ENCODE measurements at regions not wholly inside any gene's neighbourhood (a gene's known extent, or its start where the extent isn't known, plus 50 kb on each side); places are given as distances from the start of the nearest gene placed in this dataset.
"Not testable (repeated sequence)": the region's sequence is repeated elsewhere in the genome, so short reads cannot be mapped to it uniquely, and the experiment has no call there.

- Histone ChIP-seq H3K9me3 (ENCODE audit: low read length) (no peaks in the 10 kb centered on the region), H3K36me3 (ENCODE audit: insufficient read depth, low read length) (no peaks in the 10 kb centered on the region), H3K9ac (ENCODE audit: low read length) (no peak overlapping the region), H3K4me1 (ENCODE audit: insufficient read depth, low read length) (no peaks in the 10 kb centered on the region), H3K27ac (ENCODE audit: low read depth, low read length) (no peak overlapping the region), H3K4me3 (ENCODE audit: low read depth in 1 of 2, low read length in 2 of 2) (no peak overlapping the region), H3K27me3 (ENCODE audit: control insufficient read depth in 1 of 2, insufficient read depth in 2 of 2, low read length in 2 of 2) (no peaks in the 10 kb centered on the region)
Observed at GRCh38 chr4:58871509-58871908, 1761.3 kb upstream of the IGFBP7 start.

GRCh38 chr4:58849026-58849425 lies 1738.8 kb upstream of the IGFBP7 start:
- Histone ChIP-seq H3K9me3 (ENCODE audit: low read length) (no peaks in the 10 kb centered on the region), H3K27me3 (ENCODE audit: control insufficient read depth in 1 of 2, insufficient read depth in 2 of 2, low read length in 2 of 2) (no peaks in the 10 kb centered on the region), H3K9ac (ENCODE audit: low read length) (no peak overlapping the region), H3K4me1 (ENCODE audit: insufficient read depth, low read length) (no peaks in the 10 kb centered on the region), H3K4me3 (ENCODE audit: low read depth in 1 of 2, low read length in 2 of 2) (no peak overlapping the region), H3K36me3 (ENCODE audit: insufficient read depth, low read length) (no peaks in the 10 kb centered on the region), H3K27ac (ENCODE audit: low read depth, low read length) (no peak overlapping the region)

GRCh38 chr4:58843455-58843854 lies 1733.3 kb upstream of the IGFBP7 start:
- Histone ChIP-seq H3K4me1 (ENCODE audit: insufficient read depth, low read length) (no peaks in the 10 kb centered on the region), H3K4me3 (ENCODE audit: low read depth in 1 of 2, low read length in 2 of 2) (no peak overlapping the region), H3K9ac (ENCODE audit: low read length) (no peak overlapping the region), H3K27ac (ENCODE audit: low read depth, low read length) (no peak overlapping the region), H3K9me3 (ENCODE audit: low read length) (no peaks in the 10 kb centered on the region), H3K27me3 (ENCODE audit: control insufficient read depth in 1 of 2, insufficient read depth in 2 of 2, low read length in 2 of 2) (no peaks in the 10 kb centered on the region), H3K36me3 (ENCODE audit: insufficient read depth, low read length) (no peaks in the 10 kb centered on the region)

GRCh38 chr4:58833126-58833525 lies 1722.9 kb upstream of the IGFBP7 start:
- Histone ChIP-seq H3K36me3 (ENCODE audit: insufficient read depth, low read length) (no peaks in the 10 kb centered on the region), H3K27ac (ENCODE audit: low read depth, low read length) (no peak overlapping the region), H3K9ac (ENCODE audit: low read length) (no peak overlapping the region), H3K4me1 (ENCODE audit: insufficient read depth, low read length) (no peaks in the 10 kb centered on the region), H3K4me3 (ENCODE audit: low read depth in 1 of 2, low read length in 2 of 2) (no peak overlapping the region), H3K27me3 (ENCODE audit: control insufficient read depth in 1 of 2, insufficient read depth in 2 of 2, low read length in 2 of 2) (no peaks in the 10 kb centered on the region), H3K9me3 (ENCODE audit: low read length) (no peaks in the 10 kb centered on the region)

- H3K4me1 ChIP-seq (ENCODE audit: insufficient read depth, low read length), result no peaks in the 10 kb centered on the region
- H3K4me3 ChIP-seq (ENCODE audit: low read depth in 1 of 2, low read length in 2 of 2), result no peak overlapping the region
- no peaks in the 10 kb centered on the region for H3K36me3 ChIP-seq (ENCODE audit: insufficient read depth, low read length)
- no peak overlapping the region for H3K27ac ChIP-seq (ENCODE audit: low read depth, low read length)
- H3K27me3 ChIP-seq (ENCODE audit: control insufficient read depth in 1 of 2, insufficient read depth in 2 of 2, low read length in 2 of 2), result no peaks in the 10 kb centered on the region
- H3K9me3 ChIP-seq (ENCODE audit: low read length), result no peaks in the 10 kb centered on the region
- no peak overlapping the region for H3K9ac ChIP-seq (ENCODE audit: low read length)
Observed at GRCh38 chr4:58825278-58825677, 1715.1 kb upstream of the IGFBP7 start.

- H3K4me1 ChIP-seq (ENCODE audit: insufficient read depth, low read length); H3K4me3 ChIP-seq (ENCODE audit: low read depth in 1 of 2, low read length in 2 of 2); H3K27ac ChIP-seq (ENCODE audit: low read depth, low read length); H3K9me3 ChIP-seq (ENCODE audit: low read length); H3K9ac ChIP-seq (ENCODE audit: low read length); H3K27me3 ChIP-seq (ENCODE audit: control insufficient read depth in 1 of 2, insufficient read depth in 2 of 2, low read length in 2 of 2); H3K36me3 ChIP-seq (ENCODE audit: insufficient read depth, low read length): not testable (repeated sequence)
Observed at GRCh38 chr4:58818560-58818959, 1708.4 kb upstream of the IGFBP7 start.

- no peak overlapping the region for H3K27ac ChIP-seq (ENCODE audit: low read depth, low read length)
- no peaks in the 10 kb centered on the region for H3K36me3 ChIP-seq (ENCODE audit: insufficient read depth, low read length)
- no peaks in the 10 kb centered on the region for H3K4me1 ChIP-seq (ENCODE audit: insufficient read depth, low read length)
- no peak overlapping the region for H3K9ac ChIP-seq (ENCODE audit: low read length)
- H3K4me3 ChIP-seq (ENCODE audit: low read depth in 1 of 2, low read length in 2 of 2), result no peak overlapping the region
- no peaks in the 10 kb centered on the region for H3K9me3 ChIP-seq (ENCODE audit: low read length)
- H3K27me3 ChIP-seq (ENCODE audit: control insufficient read depth in 1 of 2, insufficient read depth in 2 of 2, low read length in 2 of 2), result no peaks in the 10 kb centered on the region
Observed at GRCh38 chr4:58809948-58810347, 1699.8 kb upstream of the IGFBP7 start.

- Histone ChIP-seq H3K9ac (ENCODE audit: low read length) (no peak overlapping the region), H3K27me3 (ENCODE audit: control insufficient read depth in 1 of 2, insufficient read depth in 2 of 2, low read length in 2 of 2) (no peaks in the 10 kb centered on the region), H3K4me3 (ENCODE audit: low read depth in 1 of 2, low read length in 2 of 2) (no peak overlapping the region), H3K9me3 (ENCODE audit: low read length) (no peaks in the 10 kb centered on the region), H3K27ac (ENCODE audit: low read depth, low read length) (no peak overlapping the region), H3K4me1 (ENCODE audit: insufficient read depth, low read length) (no peaks in the 10 kb centered on the region), H3K36me3 (ENCODE audit: insufficient read depth, low read length) (no peaks in the 10 kb centered on the region)
Observed at GRCh38 chr4:58809366-58809765, 1699.2 kb upstream of the IGFBP7 start.

- H3K4me1 ChIP-seq (ENCODE audit: insufficient read depth, low read length), result no peaks in the 10 kb centered on the region
- H3K27me3 ChIP-seq (ENCODE audit: control insufficient read depth in 1 of 2, insufficient read depth in 2 of 2, low read length in 2 of 2), result no peaks in the 10 kb centered on the region
Observed at GRCh38 chr4:58808817-58809216, 1698.6 kb upstream of the IGFBP7 start.

GRCh38 chr4:58807843-58808615 lies 1697.8 kb upstream of the IGFBP7 start:
- Histone ChIP-seq H3K4me1 (ENCODE audit: insufficient read depth, low read length) (no peaks in the 10 kb centered on the region), H3K27me3 (ENCODE audit: control insufficient read depth in 1 of 2, insufficient read depth in 2 of 2, low read length in 2 of 2) (no peaks in the 10 kb centered on the region), H3K4me3 (ENCODE audit: low read depth in 1 of 2, low read length in 2 of 2) (no peak overlapping the region), H3K27ac (ENCODE audit: low read depth, low read length) (no peak overlapping the region), H3K9me3 (ENCODE audit: low read length) (no peaks in the 10 kb centered on the region), H3K9ac (ENCODE audit: low read length) (no peak overlapping the region), H3K36me3 (ENCODE audit: insufficient read depth, low read length) (no peaks in the 10 kb centered on the region)

More at GRCh38 chr4:58808817-58809216, 1698.6 kb upstream of the IGFBP7 start:
- H3K36me3 ChIP-seq (ENCODE audit: insufficient read depth, low read length), result no peaks in the 10 kb centered on the region
- H3K9ac ChIP-seq (ENCODE audit: low read length), result no peak overlapping the region
- no peaks in the 10 kb centered on the region for H3K9me3 ChIP-seq (ENCODE audit: low read length)
- H3K27ac ChIP-seq (ENCODE audit: low read depth, low read length), result no peak overlapping the region
- H3K4me3 ChIP-seq (ENCODE audit: low read depth in 1 of 2, low read length in 2 of 2), result no peak overlapping the region

GRCh38 chr4:58776627-58777026 lies 1666.4 kb upstream of the IGFBP7 start:
- Histone ChIP-seq H3K9me3 (ENCODE audit: low read length) (no peaks in the 10 kb centered on the region), H3K27me3 (ENCODE audit: control insufficient read depth in 1 of 2, insufficient read depth in 2 of 2, low read length in 2 of 2) (no peaks in the 10 kb centered on the region), H3K4me1 (ENCODE audit: insufficient read depth, low read length) (no peaks in the 10 kb centered on the region)

GRCh38 chr4:58767598-58767997 lies 1657.4 kb upstream of the IGFBP7 start:
- Histone ChIP-seq H3K4me1 (ENCODE audit: insufficient read depth, low read length) (no peaks in the 10 kb centered on the region), H3K27ac (ENCODE audit: low read depth, low read length) (no peak overlapping the region), H3K9me3 (ENCODE audit: low read length) (no peaks in the 10 kb centered on the region), H3K9ac (ENCODE audit: low read length) (no peak overlapping the region), H3K36me3 (ENCODE audit: insufficient read depth, low read length) (no peaks in the 10 kb centered on the region), H3K27me3 (ENCODE audit: control insufficient read depth in 1 of 2, insufficient read depth in 2 of 2, low read length in 2 of 2) (no peaks in the 10 kb centered on the region), H3K4me3 (ENCODE audit: low read depth in 1 of 2, low read length in 2 of 2) (no peak overlapping the region)

More at GRCh38 chr4:58776627-58777026, 1666.4 kb upstream of the IGFBP7 start:
- H3K36me3 ChIP-seq (ENCODE audit: insufficient read depth, low read length), result no peaks in the 10 kb centered on the region
- H3K9ac ChIP-seq (ENCODE audit: low read length), result no peak overlapping the region
- no peak overlapping the region for H3K27ac ChIP-seq (ENCODE audit: low read depth, low read length)
- H3K4me3 ChIP-seq (ENCODE audit: low read depth in 1 of 2, low read length in 2 of 2), result no peak overlapping the region

All from muscle layer of colon (tissue), 2 donors.